Heart right ventricle (tissue), 16 donors: ENCODE measurements at regions not wholly inside any gene's neighbourhood (a gene's known extent, or its start where the extent isn't known, plus 50 kb on each side); places are given as distances from the start of the nearest gene placed in this dataset.

ENCODE experiments used
- ATAC-seq, 8 donors: fragments of 200-7000 bp; cut with Tn5 transposase; one replicate each; pipeline ENCODE4 v1.9.1; 2020; ENCODE audit warnings: mild to moderate bottlenecking in 8 of 8, moderate library complexity in 8 of 8, moderate number of reproducible peaks in 1 of 8
- DNase-seq, 2 donors: peaks; one replicate each; pipeline ENCODE4 v3.0.0-alpha.2; 2020
- H3K27ac ChIP-seq, 10 donors: fragments of 200-600 bp; sonication (generic) in 2 of 10; one replicate each; pipeline versions ENCODE4 v1.5.0 to v1.8.0; 2020 to 2022; ENCODE audit warnings: mild to moderate bottlenecking in 3 of 10
- H3K27me3 ChIP-seq, 7 donors: fragments of 200-600 bp; one replicate each; pipeline ENCODE4 v1.8.0; 2021 to 2022; ENCODE audit warnings: mild to moderate bottlenecking in 2 of 7
- H3K36me3 ChIP-seq, 9 donors: fragments of 200-600 bp; sonication (generic) in 1 of 9; one replicate each; pipeline versions ENCODE4 v1.5.0 to v1.8.0; 2020 to 2022; ENCODE audit warnings: mild to moderate bottlenecking in 2 of 9
- H3K4me1 ChIP-seq, 9 donors: fragments of 200-600 bp; sonication (generic) in 1 of 9; one replicate each; pipeline versions ENCODE4 v1.5.0 to v1.8.0; 2020 to 2022; ENCODE audit warnings: mild to moderate bottlenecking in 4 of 9
- H3K4me3 ChIP-seq, 10 donors: fragments of 200-600 bp; sonication (generic) in 2 of 10; one replicate each; pipeline versions ENCODE4 v1.5.0 to v1.8.0; 2020 to 2022; ENCODE audit warnings: mild to moderate bottlenecking in 7 of 10, moderate library complexity in 2 of 10
- H3K9me3 ChIP-seq, 11 donors: fragments of 200-600 bp in 10 of 11; sonication (generic) in 2 of 11; one replicate each; pipeline versions ENCODE4 v1.5.0 to v1.8.0; 2013 to 2022; ENCODE audit warnings: mild to moderate bottlenecking in 2 of 11, control low read depth in 1 of 11, moderate library complexity in 1 of 11
- WGBS, 2 donors: extraction: QIAGEN DNeasy Blood & Tissue Kit; methylation state at CpG; one replicate each; pipeline ENCODE4 v1.1.7; 2013; ENCODE audit warnings: inconsistent platforms in 1 of 2; 5-methylcytosine and 5-hydroxymethylcytosine counted together
- intact Hi-C, 10 donors: fragments of 100-400 bp; cut with DNase I; formaldehyde crosslinking; loops; one replicate each; pipeline versions ENCODE4 v1.11.1 to v1.14.2; 2022
- TF ChIP-seq, protein P1 (sequence below), 9 donors: fragments of 200-600 bp; sonication (generic) in 2 of 9; IDR thresholded peaks; one replicate each; pipeline versions ENCODE4 v1.5.0 to v1.8.0; 2021 to 2022; ENCODE audit warnings: antibody characterized with exemption in 9 of 9, mild to moderate bottlenecking in 5 of 9, moderate library complexity in 1 of 9
- donor health status: Arrhythmogenic right ventricular cardiomyopathy.
- donor health status: ischemic (EF 13 %, LVEDD 7.1; RV severe dilation, severe dysfunction).
- donor health status: healthy with polysubstance abuse.
- donor health status: DM: no; HTN: yes; CAD: no.
- donor health status: DM: no; HTN: no; CAD: no.
- donor health status: ischemic (EF 25% LVEDD 6.9; RV normal size, moderate dysfunction).
- donor health status: ischemic (EF 25% LVEDD 5.7; RV mildly dilated, moderate dysfunction).
- donor health status: healthy.
- donor health status: DM: yes; HTN: yes; CAD: no.
- donor health status: Ischemic cardiomyopathy.
- donor health status: ischemic (EF 35%, LVEDD 5.7; RV mildly dilated, moderate dysfunction).
- donor health status: nonischemic (EF 11% LVEDD 7.7; RV severe dilation, severe dysfunction).
- donor health status: DM: yes; HTN: yes; CAD: no.
- donor health status: PGD.
- donor health status: ischemic (EF 29% LVEDD 5.4; RV normal size, mild dysfunction).
- donor health status: nonischemic (EF 23%, LVEDD 6.1; RV moderate dilation, normal function).

DNA sequence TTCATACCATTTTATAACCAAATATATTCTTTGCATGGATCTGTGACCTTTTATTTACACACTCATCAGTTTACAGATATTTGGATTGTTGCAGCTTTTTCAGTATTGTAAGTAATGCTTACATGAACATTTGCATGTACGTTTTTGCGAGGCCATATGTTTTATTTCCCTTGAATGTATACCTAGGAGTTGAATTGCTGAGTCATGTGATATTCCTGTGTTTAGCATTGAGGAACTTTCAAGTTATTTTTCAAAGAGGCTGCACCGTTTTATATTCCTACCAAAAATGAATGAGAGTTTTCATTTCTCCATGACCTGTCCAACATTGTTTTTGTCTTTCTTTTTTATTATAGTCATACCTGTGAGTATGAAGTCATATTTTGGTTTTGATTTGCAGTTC lies 392.1 kb downstream of the CNTNAP4 start:
- Histone ChIP-seq H3K27ac (no peak overlapping the region), H3K4me1 (no peaks in the 10 kb centered on the region), H3K27me3 (no peaks in the 10 kb centered on the region), H3K9me3 (no peaks in the 10 kb centered on the region), H3K4me3 (no peak overlapping the region), H3K36me3 (no peaks in the 10 kb centered on the region)
- TF ChIP-seq, protein P1, sequence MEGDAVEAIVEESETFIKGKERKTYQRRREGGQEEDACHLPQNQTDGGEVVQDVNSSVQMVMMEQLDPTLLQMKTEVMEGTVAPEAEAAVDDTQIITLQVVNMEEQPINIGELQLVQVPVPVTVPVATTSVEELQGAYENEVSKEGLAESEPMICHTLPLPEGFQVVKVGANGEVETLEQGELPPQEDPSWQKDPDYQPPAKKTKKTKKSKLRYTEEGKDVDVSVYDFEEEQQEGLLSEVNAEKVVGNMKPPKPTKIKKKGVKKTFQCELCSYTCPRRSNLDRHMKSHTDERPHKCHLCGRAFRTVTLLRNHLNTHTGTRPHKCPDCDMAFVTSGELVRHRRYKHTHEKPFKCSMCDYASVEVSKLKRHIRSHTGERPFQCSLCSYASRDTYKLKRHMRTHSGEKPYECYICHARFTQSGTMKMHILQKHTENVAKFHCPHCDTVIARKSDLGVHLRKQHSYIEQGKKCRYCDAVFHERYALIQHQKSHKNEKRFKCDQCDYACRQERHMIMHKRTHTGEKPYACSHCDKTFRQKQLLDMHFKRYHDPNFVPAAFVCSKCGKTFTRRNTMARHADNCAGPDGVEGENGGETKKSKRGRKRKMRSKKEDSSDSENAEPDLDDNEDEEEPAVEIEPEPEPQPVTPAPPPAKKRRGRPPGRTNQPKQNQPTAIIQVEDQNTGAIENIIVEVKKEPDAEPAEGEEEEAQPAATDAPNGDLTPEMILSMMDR (IDR thresholded peaks at IDR 0.05): no peak
- DNase-seq (no peak), ATAC-seq (no peak)
- intact Hi-C loops: no loop called here
- WGBS, 2 donors: 84 to 88% methylated on average over 3 of the region's 3 CpGs

DNA sequence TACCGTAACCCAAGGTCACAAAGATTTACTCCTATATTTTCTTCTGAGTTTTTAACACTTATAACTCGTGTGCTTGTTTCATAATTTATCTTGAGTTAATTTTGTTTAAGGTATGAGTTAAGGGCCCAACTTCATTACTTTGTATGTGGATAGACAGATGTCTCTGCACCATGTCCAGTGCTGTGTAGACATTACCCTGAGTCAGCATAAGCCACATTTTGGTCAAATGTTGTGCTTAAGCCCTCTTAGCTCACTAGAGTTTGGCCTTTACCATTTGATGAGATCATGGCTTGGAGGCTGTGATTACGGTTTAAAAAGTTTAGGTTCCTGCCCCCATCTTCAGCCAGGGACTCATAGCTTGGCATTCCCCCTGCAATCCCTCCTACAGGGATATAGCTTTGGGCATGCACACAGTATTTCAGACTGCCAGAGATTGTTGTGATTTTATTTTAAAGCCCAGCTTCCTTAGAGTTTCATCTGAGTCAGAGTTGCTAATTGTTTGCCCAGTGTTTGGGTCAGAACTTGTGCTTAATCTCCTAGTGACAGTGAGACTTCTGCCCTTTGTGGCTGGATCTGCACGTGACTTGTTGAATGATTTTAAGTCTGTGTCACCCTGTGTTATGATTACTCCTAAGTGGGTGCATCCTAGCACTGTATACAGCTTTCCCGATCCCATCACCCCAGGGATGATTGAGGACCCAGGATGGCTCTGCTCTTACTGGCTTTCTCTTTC lies 393.1 kb downstream of the CNTNAP4 start:
- TF ChIP-seq, protein P1 (IDR thresholded peaks at IDR 0.05): no peak
- intact Hi-C loops: no loop called here
- DNase-seq: no peak
- H3K9me3 ChIP-seq: no peaks in the 10 kb centered on the region
- no peaks in the 10 kb centered on the region for H3K4me1 ChIP-seq
- no peak for ATAC-seq
- no peaks in the 10 kb centered on the region for H3K36me3 ChIP-seq
- no peak overlapping the region for H3K4me3 ChIP-seq
- no peak overlapping the region for H3K27ac ChIP-seq
- H3K27me3 ChIP-seq: no peaks in the 10 kb centered on the region
- 75 to 79% methylated on average over 5 of the region's 5 CpGs for WGBS, 2 donors

DNA sequence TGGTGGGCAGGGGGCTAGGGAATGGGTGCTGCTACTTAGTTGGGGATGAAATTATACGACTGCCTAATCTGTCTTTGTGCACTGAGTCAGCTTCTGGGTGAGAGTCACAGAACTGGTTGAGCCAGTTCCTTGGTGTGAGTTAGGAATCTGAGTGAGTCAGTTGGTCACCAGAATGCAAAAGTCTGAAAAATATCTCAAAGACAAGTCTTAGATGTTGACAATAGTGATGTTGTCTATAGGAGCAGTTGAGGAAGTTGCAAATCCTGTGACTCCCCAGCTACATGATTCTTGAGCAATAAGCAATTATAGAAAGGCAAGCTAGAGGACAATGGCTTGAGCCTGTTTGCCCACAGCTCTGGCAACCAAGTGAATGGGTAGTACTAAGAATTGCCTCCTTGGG lies 399.2 kb downstream of the CNTNAP4 start:
- 77 to 84% methylated on average over 1 of the region's 1 CpG for WGBS, 2 donors
- intact Hi-C loops: no loop called here
- DNase-seq: no peak

DNA sequence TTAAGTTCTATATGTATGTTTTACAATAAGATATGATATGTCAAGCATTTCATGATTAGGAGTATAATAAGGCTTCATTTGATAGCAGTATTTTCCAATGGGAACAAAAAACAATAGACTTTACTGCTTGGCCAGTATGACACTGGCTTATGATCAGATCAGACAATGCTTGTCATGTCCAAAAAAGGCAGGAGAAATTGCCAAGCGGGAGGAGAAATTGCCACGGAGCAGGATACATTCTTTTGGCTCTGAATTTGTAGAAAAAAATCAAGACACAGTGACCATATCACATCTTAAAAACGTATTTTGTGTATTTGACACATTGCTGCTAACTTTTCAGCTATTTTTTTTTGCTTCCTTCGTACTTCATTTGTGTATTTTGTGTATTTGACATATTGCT lies 404.1 kb downstream of the CNTNAP4 start:
- intact Hi-C loops: no loop called here
- peaks cover 0 to 11% (median 3%) of the 10 kb centered on the region in 11 donors for H3K9me3 ChIP-seq

More for the DNA sequence above, 399.2 kb downstream of the CNTNAP4 start:
- H3K4me3 ChIP-seq: no peak overlapping the region
- H3K4me1 ChIP-seq: no peaks in the 10 kb centered on the region
- no peak for ATAC-seq
- H3K27ac ChIP-seq: no peak overlapping the region
- no peaks in the 10 kb centered on the region for H3K27me3 ChIP-seq
- H3K9me3 ChIP-seq: peaks cover 0 to 11% (median 0%) of the 10 kb centered on the region in 11 donors
- TF ChIP-seq, protein P1 (IDR thresholded peaks at IDR 0.05): no peak
- no peaks in the 10 kb centered on the region for H3K36me3 ChIP-seq

More for the DNA sequence above, 404.1 kb downstream of the CNTNAP4 start:
- 56 to 61% methylated on average over 4 of the region's 4 CpGs for WGBS, 2 donors
- H3K36me3 ChIP-seq: no peaks in the 10 kb centered on the region
- no peak overlapping the region for H3K4me3 ChIP-seq
- no peaks in the 10 kb centered on the region for H3K4me1 ChIP-seq
- no peak overlapping the region for H3K27ac ChIP-seq
- ATAC-seq (no peak), DNase-seq (no peak)
- no peaks in the 10 kb centered on the region for H3K27me3 ChIP-seq
- TF ChIP-seq, protein P1 (IDR thresholded peaks at IDR 0.05): no peak
